Fibroblast of skin of right quadriceps (primary cell): ENCODE measurements at regions not wholly inside any gene's neighbourhood (a gene's known extent, or its start where the extent isn't known, plus 50 kb on each side); places are given as distances from the start of the nearest gene placed in this dataset.
A peak's percentile ranks its signal among the peaks of the same experiment; 100 is the strongest.

ENCODE experiments used
- DNase-seq: peaks from one replicate; pipeline ENCODE4 v3.0.0-alpha.2; 2013

- peak; percentile 30 for DNase-seq
Observed at GRCh38 chr18:6659963-6660725, 69.4 kb upstream of the ARHGAP28 start.

DNA sequence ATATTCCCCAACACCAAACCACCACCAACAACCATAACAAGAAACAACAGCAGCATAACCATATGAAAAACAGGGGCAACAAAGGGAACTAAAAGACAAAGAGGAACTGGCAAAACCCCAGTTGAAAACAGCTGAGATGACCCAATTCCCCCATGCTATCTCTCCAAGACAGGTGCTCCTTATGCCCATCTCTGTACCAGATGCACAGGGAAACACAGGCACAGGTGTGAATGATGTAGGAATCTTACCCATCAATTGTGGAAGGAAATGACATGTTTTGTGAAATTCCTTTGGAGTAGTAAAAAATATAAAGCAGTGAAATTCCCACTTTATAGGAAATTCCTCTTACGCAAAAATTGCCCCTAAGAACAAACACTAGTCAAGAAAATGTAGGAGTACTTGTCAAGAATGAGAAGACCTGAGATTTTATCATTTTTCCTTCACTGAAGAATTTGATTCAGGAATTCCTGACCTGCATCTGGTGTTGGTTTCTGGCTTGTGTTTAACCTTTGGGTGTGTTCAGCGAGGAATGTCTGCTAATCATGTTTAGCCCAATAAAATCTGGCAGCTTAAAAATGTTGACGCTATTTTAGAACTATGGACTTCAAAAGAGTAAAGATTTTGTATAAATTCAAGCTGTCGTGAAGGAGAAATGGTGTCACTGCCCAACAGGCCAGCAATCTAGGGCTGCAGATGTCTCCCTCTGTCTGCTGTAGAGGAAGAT is 67.7 kb upstream of the ARHGAP28 start:
- peak; percentile 60 for DNase-seq

GRCh38 chr18:6666012-6666685 is 63.4 kb upstream of the ARHGAP28 start:
- DNase-seq = peak; percentile 34

DNA sequence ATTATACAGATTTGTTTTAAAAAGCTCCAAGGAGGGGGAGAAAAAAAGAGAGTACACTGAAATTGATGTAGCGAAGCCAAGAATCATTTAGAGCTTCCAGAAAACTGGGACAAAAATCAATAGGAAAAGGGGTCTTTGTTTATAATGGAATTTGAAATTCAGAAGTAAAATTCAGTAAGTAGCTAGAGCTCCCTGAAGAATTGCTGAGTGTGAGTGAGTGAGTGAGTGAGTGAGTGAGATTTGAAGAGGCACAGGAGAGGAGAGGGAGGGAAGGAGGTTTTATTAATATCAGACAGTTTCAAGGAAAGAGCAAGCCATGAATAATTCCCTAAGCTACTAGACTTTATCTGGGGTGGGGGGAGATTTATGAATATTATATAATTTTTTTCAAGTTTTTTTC is 60.7 kb upstream of the ARHGAP28 start:
- DNase-seq = no peak

- DNase-seq = no peak
Observed at GRCh38 chr18:6672821-6673308, 56.7 kb upstream of the ARHGAP28 start.

GRCh38 chr18:6677086-6677485 is 52.4 kb upstream of the ARHGAP28 start:
- no peak for DNase-seq

GRCh38 chr18:6679201-6679600 is 50.3 kb upstream of the ARHGAP28 start:
- DNase-seq = no peak
